Vagina (tissue), 2 donors: ENCODE measurements at regions not wholly inside any gene's neighbourhood (a gene's known extent, or its start where the extent isn't known, plus 50 kb on each side); places are given as distances from the start of the nearest gene placed in this dataset.

Experiments used
- DNase-seq, 2 donors: peaks; one replicate each; pipeline ENCODE4 v3.0.0-alpha.2; 2017; ENCODE audit errors: extremely low spot score in 2 of 2
- H3K27ac ChIP-seq: fragments of 200-600 bp; sonication (generic); one replicate; pipeline ENCODE4 v1.5.1; 2019
- H3K27me3 ChIP-seq: fragments of 200-600 bp; sonication (generic); one replicate; pipeline ENCODE4 v1.5.1; 2019
- H3K36me3 ChIP-seq, 2 donors: fragments of 200-600 bp; sonication (generic); one replicate each; pipeline ENCODE4 v1.5.1; 2017 to 2019
- H3K4me1 ChIP-seq: fragments of 200-600 bp; sonication (generic); one replicate; pipeline ENCODE4 v1.5.1; 2019
- H3K4me3 ChIP-seq, 2 donors: fragments of 200-600 bp; sonication (generic); 1 replicate in 1 of 2; 2 replicates in 1 of 2; pipeline ENCODE4 v1.5.1; 2016 to 2019
- H3K9me3 ChIP-seq: fragments of 200-600 bp; sonication (generic); one replicate; pipeline ENCODE4 v1.5.1; 2019
- POLR2A ChIP-seq, 2 donors: fragments of 450-650 bp; IDR thresholded peaks; one replicate each; pipeline ENCODE4 v1.6.1; 2017; ENCODE audit warnings: antibody characterized with exemption in 2 of 2, mild to moderate bottlenecking in 2 of 2, moderate library complexity in 2 of 2
- POLR2AphosphoS5 ChIP-seq, 2 donors: sonication (generic); formaldehyde crosslinking; IDR thresholded peaks; one replicate each; pipeline ENCODE4 v1.9.0; 2017; ENCODE audit warnings: antibody characterized with exemption in 2 of 2, mild to moderate bottlenecking in 2 of 2, low read depth in 1 of 2; ENCODE audit not compliant: insufficient read depth in 1 of 2
- intact Hi-C: fragments of 100-400 bp; cut with DNase I; formaldehyde crosslinking; loops from one replicate; pipeline ENCODE4 v1.15.1; 2023
- TF ChIP-seq, protein P1 (sequence below), 3 experiments: fragments of 450-650 bp in 2 of 3; fragments of 200-600 bp in 1 of 3; sonication (generic) in 1 of 3; IDR thresholded peaks; one replicate each; pipeline ENCODE4 v1.5.1; 2017 to 2019; ENCODE audit warnings: antibody characterized with exemption in 3 of 3, mild to moderate bottlenecking in 2 of 3, moderate library complexity in 2 of 3

DNA sequence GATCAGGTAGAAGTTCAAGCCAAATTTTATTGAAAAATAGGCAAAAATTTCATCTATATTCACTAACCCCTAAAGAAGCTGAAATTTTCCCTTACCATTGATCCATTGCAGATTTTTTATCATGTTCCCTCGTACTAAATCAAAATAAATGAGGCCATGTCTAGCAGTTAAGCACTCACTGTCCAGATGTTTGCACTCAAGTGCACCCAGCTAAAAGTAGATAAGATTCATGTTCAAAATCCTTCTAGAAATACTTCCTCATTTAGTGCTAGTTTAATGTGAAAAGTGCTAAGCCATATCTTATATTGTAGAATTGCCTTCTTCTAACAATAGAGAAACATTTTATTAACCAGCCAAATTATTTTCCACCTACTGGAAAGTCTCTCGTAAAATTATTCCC is 164.7 kb upstream of the UBE2E2 start:
- no peak for DNase-seq
- no peak overlapping the region for H3K4me3 ChIP-seq
- TF ChIP-seq POLR2A (IDR thresholded peaks at IDR 0.05) (no peak), POLR2AphosphoS5 (IDR thresholded peaks at IDR 0.05; ENCODE audit: insufficient read depth in 1 of 2, low read depth in 1 of 2) (no peak)
- TF ChIP-seq, protein P1, sequence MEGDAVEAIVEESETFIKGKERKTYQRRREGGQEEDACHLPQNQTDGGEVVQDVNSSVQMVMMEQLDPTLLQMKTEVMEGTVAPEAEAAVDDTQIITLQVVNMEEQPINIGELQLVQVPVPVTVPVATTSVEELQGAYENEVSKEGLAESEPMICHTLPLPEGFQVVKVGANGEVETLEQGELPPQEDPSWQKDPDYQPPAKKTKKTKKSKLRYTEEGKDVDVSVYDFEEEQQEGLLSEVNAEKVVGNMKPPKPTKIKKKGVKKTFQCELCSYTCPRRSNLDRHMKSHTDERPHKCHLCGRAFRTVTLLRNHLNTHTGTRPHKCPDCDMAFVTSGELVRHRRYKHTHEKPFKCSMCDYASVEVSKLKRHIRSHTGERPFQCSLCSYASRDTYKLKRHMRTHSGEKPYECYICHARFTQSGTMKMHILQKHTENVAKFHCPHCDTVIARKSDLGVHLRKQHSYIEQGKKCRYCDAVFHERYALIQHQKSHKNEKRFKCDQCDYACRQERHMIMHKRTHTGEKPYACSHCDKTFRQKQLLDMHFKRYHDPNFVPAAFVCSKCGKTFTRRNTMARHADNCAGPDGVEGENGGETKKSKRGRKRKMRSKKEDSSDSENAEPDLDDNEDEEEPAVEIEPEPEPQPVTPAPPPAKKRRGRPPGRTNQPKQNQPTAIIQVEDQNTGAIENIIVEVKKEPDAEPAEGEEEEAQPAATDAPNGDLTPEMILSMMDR (IDR thresholded peaks at IDR 0.05) = no peak
- H3K36me3 ChIP-seq = no peaks in the 10 kb centered on the region
- peaks cover 8% of the 10 kb centered on the region for H3K4me1 ChIP-seq
- no peak overlapping the region for H3K27ac ChIP-seq
- no peaks in the 10 kb centered on the region for H3K9me3 ChIP-seq
- intact Hi-C loops = no loop called here
- H3K27me3 ChIP-seq = no peaks in the 10 kb centered on the region

DNA sequence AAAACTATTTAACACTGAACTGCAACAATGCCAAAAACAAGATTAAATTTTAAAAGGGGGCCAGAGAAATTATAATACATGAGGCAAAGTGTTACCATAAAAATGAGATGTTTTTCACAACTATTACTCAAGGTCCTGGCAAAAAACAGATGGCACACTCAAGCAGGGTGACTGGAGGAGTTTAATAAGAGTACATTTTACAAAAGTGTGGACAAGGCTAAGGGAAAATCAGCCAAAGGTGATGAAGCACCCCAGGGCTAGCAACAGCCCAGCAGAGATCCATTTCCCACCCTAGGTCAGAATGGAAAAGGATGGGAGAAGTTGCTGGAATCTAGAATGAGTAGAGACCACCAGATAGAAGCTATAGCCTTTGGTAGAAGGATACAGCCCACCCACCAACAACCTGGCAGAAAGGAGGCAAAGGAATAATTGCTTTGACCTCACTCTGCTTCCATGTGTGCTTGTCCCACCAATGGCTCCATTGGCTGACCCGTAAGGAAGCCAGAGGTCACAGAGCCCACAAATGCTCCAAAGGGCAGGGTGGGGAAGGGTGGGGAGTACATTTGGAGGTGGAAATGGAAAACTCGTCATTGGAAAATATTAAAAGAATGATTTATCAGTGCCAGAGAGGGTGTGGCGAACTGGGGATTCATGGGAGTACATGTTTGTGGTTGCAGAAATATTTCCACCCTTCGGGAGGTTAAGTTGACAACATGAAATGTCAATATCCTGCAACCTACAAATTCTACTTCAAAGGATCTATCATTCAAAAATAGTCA is 161.0 kb upstream of the UBE2E2 start:
- intact Hi-C loops = no loop called here
- TF ChIP-seq, protein P1 (IDR thresholded peaks at IDR 0.05) = no peak
- TF ChIP-seq POLR2A (IDR thresholded peaks at IDR 0.05) (no peak), POLR2AphosphoS5 (IDR thresholded peaks at IDR 0.05; ENCODE audit: insufficient read depth in 1 of 2, low read depth in 1 of 2) (no peak)
- DNase-seq = no peak
- no peaks in the 10 kb centered on the region for H3K36me3 ChIP-seq
- H3K4me3 ChIP-seq = no peak overlapping the region
- no peaks in the 10 kb centered on the region for H3K9me3 ChIP-seq
- H3K27ac ChIP-seq = no peak overlapping the region
- H3K27me3 ChIP-seq = no peaks in the 10 kb centered on the region
- H3K4me1 ChIP-seq = peaks cover 8% of the 10 kb centered on the region

DNA sequence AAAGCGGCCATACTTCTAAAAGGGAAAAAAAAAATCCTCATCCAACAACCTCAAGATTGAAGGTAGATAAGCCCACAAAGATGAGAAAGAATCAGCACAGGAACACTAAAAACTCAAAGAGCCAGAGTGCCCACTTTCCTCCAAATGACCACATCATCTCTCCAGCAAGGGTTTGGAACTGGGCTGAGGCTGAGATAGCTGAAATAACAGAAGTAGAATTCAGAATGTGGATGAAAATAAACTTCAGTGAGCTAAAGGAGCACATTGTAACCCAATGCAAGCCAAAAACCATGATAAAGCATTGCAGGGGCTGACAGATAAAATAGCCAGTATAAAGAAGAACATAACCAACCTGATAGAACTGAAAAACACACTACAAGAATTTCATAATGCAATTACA is 158.7 kb upstream of the UBE2E2 start:
- peaks cover 8% of the 10 kb centered on the region for H3K4me1 ChIP-seq
- TF ChIP-seq, protein P1 (IDR thresholded peaks at IDR 0.05) = no peak
- TF ChIP-seq POLR2AphosphoS5 (IDR thresholded peaks at IDR 0.05; ENCODE audit: insufficient read depth in 1 of 2, low read depth in 1 of 2) (no peak), POLR2A (IDR thresholded peaks at IDR 0.05) (no peak)
- no peak overlapping the region for H3K4me3 ChIP-seq
- intact Hi-C loops = no loop called here
- no peak overlapping the region for H3K27ac ChIP-seq
- no peaks in the 10 kb centered on the region for H3K36me3 ChIP-seq
- DNase-seq = no peak
- no peaks in the 10 kb centered on the region for H3K9me3 ChIP-seq
- no peaks in the 10 kb centered on the region for H3K27me3 ChIP-seq

DNA sequence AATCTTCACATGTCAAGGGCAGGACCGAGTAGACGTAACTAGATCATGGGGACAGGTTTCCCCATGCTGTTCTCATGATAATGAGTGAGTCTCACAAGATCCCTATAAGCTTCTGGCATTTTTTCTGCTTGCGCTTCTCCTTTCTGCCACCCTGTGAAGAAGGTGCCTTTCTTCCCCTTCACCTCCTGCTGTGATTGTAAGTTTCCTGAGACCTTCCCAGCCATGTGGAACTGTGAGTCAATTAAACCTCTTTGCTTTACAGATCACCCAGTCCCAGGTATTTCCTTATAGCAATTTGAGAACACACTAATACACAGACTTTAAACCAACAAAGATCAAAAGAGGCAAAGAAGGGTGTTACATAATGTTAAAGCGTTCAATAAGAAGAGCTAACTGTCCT is 156.6 kb upstream of the UBE2E2 start:
- DNase-seq = no peak
- Histone ChIP-seq H3K4me1 (peaks cover 8% of the 10 kb centered on the region), H3K4me3 (no peak overlapping the region), H3K9me3 (no peaks in the 10 kb centered on the region), H3K36me3 (no peaks in the 10 kb centered on the region), H3K27me3 (no peaks in the 10 kb centered on the region), H3K27ac (no peak overlapping the region)
- TF ChIP-seq, protein P1 (IDR thresholded peaks at IDR 0.05) = no peak
- TF ChIP-seq POLR2A (IDR thresholded peaks at IDR 0.05) = no peak
- TF ChIP-seq POLR2AphosphoS5 (IDR thresholded peaks at IDR 0.05; ENCODE audit: insufficient read depth in 1 of 2, low read depth in 1 of 2) = no peak
- intact Hi-C loops = no loop called here
